ENCODE measurements at regions not wholly inside any gene's neighbourhood (a gene's known extent, or its start where the extent isn't known, plus 50 kb on each side); places are given as distances from the start of the nearest gene placed in this dataset.

DNA sequence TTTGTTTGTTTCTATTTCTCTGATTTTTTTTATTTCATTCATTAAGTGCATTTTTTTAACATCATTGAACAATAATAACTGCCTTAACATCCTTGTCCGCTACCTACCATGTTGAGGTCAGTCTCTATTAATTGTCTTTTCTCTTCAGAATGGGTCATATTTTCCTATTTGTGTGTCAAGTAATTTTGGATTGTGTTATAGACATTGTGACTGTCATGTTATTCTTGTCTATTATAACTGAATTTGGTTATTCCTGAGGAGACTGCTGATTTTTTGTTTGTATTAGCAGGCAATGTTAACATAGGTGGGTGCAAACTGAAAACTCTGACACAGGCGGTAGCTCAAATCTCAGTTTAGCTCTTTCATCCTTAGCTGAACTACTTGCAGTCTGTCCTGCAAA is 169.9 kb downstream of the DICER1 start:
- H3K79me2 ChIP-seq (ENCODE audit: control insufficient read depth, insufficient read depth, low read length): no peaks in the 10 kb centered on the region
- H4K20me1 ChIP-seq (ENCODE audit: control insufficient read depth, extremely low read depth, insufficient read depth, low read length): no peaks in the 10 kb centered on the region
- H3K9me1 ChIP-seq (ENCODE audit: control insufficient read depth, extremely low read depth, insufficient read depth, low read length): no peaks in the 10 kb centered on the region
- DNase-seq (ENCODE audit: low read depth, low spot score) (no peak), FAIRE-seq (no peak)
- no peaks in the 10 kb centered on the region for H3K27me3 ChIP-seq (ENCODE audit: control insufficient read depth, extremely low read depth, insufficient read depth, low read length)
- H3K4me1 ChIP-seq (ENCODE audit: control insufficient read depth, extremely low read depth, insufficient read depth, low read length): no peaks in the 10 kb centered on the region
- no peak overlapping the region for H3K9ac ChIP-seq (ENCODE audit: control insufficient read depth, extremely low read depth, insufficient read depth, low read length)
- no peak overlapping the region for H2AFZ ChIP-seq (ENCODE audit: control insufficient read depth, low read length)
- H3K9me3 ChIP-seq (ENCODE audit: control insufficient read depth, low read depth, low read length): no peaks in the 10 kb centered on the region
- TF ChIP-seq EZH2 (IDR thresholded peaks at IDR 0.05; ENCODE audit: low read length): no peak
- TF ChIP-seq, protein P1, sequence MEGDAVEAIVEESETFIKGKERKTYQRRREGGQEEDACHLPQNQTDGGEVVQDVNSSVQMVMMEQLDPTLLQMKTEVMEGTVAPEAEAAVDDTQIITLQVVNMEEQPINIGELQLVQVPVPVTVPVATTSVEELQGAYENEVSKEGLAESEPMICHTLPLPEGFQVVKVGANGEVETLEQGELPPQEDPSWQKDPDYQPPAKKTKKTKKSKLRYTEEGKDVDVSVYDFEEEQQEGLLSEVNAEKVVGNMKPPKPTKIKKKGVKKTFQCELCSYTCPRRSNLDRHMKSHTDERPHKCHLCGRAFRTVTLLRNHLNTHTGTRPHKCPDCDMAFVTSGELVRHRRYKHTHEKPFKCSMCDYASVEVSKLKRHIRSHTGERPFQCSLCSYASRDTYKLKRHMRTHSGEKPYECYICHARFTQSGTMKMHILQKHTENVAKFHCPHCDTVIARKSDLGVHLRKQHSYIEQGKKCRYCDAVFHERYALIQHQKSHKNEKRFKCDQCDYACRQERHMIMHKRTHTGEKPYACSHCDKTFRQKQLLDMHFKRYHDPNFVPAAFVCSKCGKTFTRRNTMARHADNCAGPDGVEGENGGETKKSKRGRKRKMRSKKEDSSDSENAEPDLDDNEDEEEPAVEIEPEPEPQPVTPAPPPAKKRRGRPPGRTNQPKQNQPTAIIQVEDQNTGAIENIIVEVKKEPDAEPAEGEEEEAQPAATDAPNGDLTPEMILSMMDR (optimal IDR thresholded peaks at IDR 0.05 in 1 of 3, IDR thresholded peaks at IDR 0.05 in 1 of 3, conservative IDR thresholded peaks at IDR 0.05 in 1 of 3; ENCODE audit: extremely low read depth in 1 of 3, insufficient read depth in 2 of 3, low read length in 3 of 3): no peak
- H3K27ac ChIP-seq (ENCODE audit: control insufficient read depth, insufficient read depth, low read length): no peak overlapping the region
- H3K4me3 ChIP-seq (ENCODE audit: control insufficient read depth in 2 of 3, extremely low read depth in 1 of 3, insufficient read depth in 2 of 3, low read depth in 1 of 3, low read length in 3 of 3): no peak overlapping the region
- H3K36me3 ChIP-seq (ENCODE audit: control insufficient read depth in 2 of 2, extremely low read depth in 1 of 2, insufficient read depth in 2 of 2, low read length in 2 of 2): no peaks in the 10 kb centered on the region
- no peak overlapping the region for H3K4me2 ChIP-seq (ENCODE audit: control insufficient read depth, extremely low read depth, insufficient read depth, low read depth, low read length)
- dilution Hi-C loops (cut with MboI; ENCODE audit: extremely low pct_ligation_motif_present, low sequenced_read_pairs): no loop called here

DNA sequence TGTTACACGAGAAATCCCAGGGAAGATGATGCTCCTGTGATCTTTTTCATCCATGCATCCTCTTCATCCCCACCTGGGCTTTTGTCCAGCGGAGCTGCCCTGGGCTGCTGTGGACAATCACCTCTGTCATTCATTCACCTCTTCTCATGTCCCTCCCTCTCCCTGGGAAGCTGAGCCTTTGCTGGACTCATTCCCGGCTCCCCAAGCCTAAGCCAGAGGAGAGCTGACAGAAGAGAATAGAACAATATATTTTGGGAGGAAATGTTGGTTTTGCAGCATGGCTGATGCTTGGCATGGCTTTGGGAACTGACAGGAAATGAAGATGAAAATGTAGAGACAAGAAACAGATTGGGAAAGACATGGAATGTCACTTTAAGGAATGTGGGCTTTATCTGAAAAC is 177.4 kb downstream of the DICER1 start:
- H4K20me1 ChIP-seq (ENCODE audit: control insufficient read depth, extremely low read depth, insufficient read depth, low read length): no peaks in the 10 kb centered on the region
- H3K27ac ChIP-seq (ENCODE audit: control insufficient read depth, insufficient read depth, low read length): no peak overlapping the region
- no peak overlapping the region for H3K4me3 ChIP-seq (ENCODE audit: control insufficient read depth in 2 of 3, extremely low read depth in 1 of 3, insufficient read depth in 2 of 3, low read depth in 1 of 3, low read length in 3 of 3)
- no peak overlapping the region for H3K9ac ChIP-seq (ENCODE audit: control insufficient read depth, extremely low read depth, insufficient read depth, low read length)
- no peak overlapping the region for H3K4me2 ChIP-seq (ENCODE audit: control insufficient read depth, extremely low read depth, insufficient read depth, low read depth, low read length)
- no peaks in the 10 kb centered on the region for H3K9me3 ChIP-seq (ENCODE audit: control insufficient read depth, low read depth, low read length)
- dilution Hi-C loops (cut with MboI; ENCODE audit: extremely low pct_ligation_motif_present, low sequenced_read_pairs): no loop called here
- H3K9me1 ChIP-seq (ENCODE audit: control insufficient read depth, extremely low read depth, insufficient read depth, low read length): no peaks in the 10 kb centered on the region
- no peaks in the 10 kb centered on the region for H3K4me1 ChIP-seq (ENCODE audit: control insufficient read depth, extremely low read depth, insufficient read depth, low read length)
- H3K27me3 ChIP-seq (ENCODE audit: control insufficient read depth, extremely low read depth, insufficient read depth, low read length): no peaks in the 10 kb centered on the region
- TF ChIP-seq, protein P1 (optimal IDR thresholded peaks at IDR 0.05 in 1 of 3, IDR thresholded peaks at IDR 0.05 in 1 of 3, conservative IDR thresholded peaks at IDR 0.05 in 1 of 3; ENCODE audit: extremely low read depth in 1 of 3, insufficient read depth in 2 of 3, low read length in 3 of 3): no peak
- TF ChIP-seq EZH2 (IDR thresholded peaks at IDR 0.05; ENCODE audit: low read length): no peak
- no peaks in the 10 kb centered on the region for H3K79me2 ChIP-seq (ENCODE audit: control insufficient read depth, insufficient read depth, low read length)
- DNase-seq (ENCODE audit: low read depth, low spot score) (no peak), FAIRE-seq (no peak)
- no peak overlapping the region for H2AFZ ChIP-seq (ENCODE audit: control insufficient read depth, low read length)
- H3K36me3 ChIP-seq (ENCODE audit: control insufficient read depth in 2 of 2, extremely low read depth in 1 of 2, insufficient read depth in 2 of 2, low read length in 2 of 2): no peaks in the 10 kb centered on the region

All from keratinocyte (primary cell).